Glutamatergic neuron (in vitro differentiated cells): ENCODE measurements at regions not wholly inside any gene's neighbourhood (a gene's known extent, or its start where the extent isn't known, plus 50 kb on each side); places are given as distances from the start of the nearest gene placed in this dataset.

Source experiments
- DNase-seq: peaks from one replicate; pipeline ENCODE4 v3.0.0; 2022
- H3K27ac Mint-ChIP-seq: one replicate; pipeline ENCODE4 v1.8.0; 2020; ENCODE audit warnings: mild to moderate bottlenecking, mixed read lengths, inconsistent platforms; ENCODE audit not compliant: unreplicated experiment
- H3K27me3 Mint-ChIP-seq: one replicate; pipeline ENCODE4 v1.8.0; 2020; ENCODE audit warnings: mild to moderate bottlenecking, moderate library complexity, mixed read lengths, inconsistent platforms; ENCODE audit not compliant: unreplicated experiment
- H3K36me3 Mint-ChIP-seq: one replicate; pipeline ENCODE4 v1.8.0; 2020; ENCODE audit warnings: mild to moderate bottlenecking, mixed read lengths, inconsistent platforms; ENCODE audit not compliant: unreplicated experiment
- H3K4me1 Mint-ChIP-seq: one replicate; pipeline ENCODE4 v1.8.0; 2020; ENCODE audit warnings: mild to moderate bottlenecking, low read depth, mixed read lengths, inconsistent platforms; ENCODE audit not compliant: unreplicated experiment
- H3K4me3 Mint-ChIP-seq: one replicate; pipeline ENCODE4 v1.8.0; 2020; ENCODE audit warnings: mild to moderate bottlenecking, mixed read lengths, inconsistent platforms; ENCODE audit not compliant: unreplicated experiment
- H3K9me3 Mint-ChIP-seq: one replicate; pipeline ENCODE4 v1.8.0; 2020; ENCODE audit warnings: mild to moderate bottlenecking, moderate library complexity, mixed read lengths, inconsistent platforms; ENCODE audit not compliant: unreplicated experiment
- CTCF ChIP-seq: fragments of 200-600 bp; sonication (generic); IDR thresholded peaks from one replicate; pipeline ENCODE4 v1.5.0; 2021; ENCODE audit not compliant: partially characterized antibody, unreplicated experiment

GRCh38 chr7:1357601-1358271 lies 101.5 kb downstream of the MICALL2 start:
- no peaks in the 10 kb centered on the region for H3K36me3 Mint-ChIP-seq

GRCh38 chr7:1358376-1359050 lies 100.8 kb downstream of the MICALL2 start:
- Mint-ChIP-seq H3K27ac (no peak overlapping the region), H3K9me3 (peaks cover 5% of the 10 kb centered on the region), H3K4me3 (no peak overlapping the region), H3K27me3 (peaks cover 5% of the 10 kb centered on the region), H3K4me1 (peaks cover 5% of the 10 kb centered on the region), H3K36me3 (no peaks in the 10 kb centered on the region)
- DNase-seq = no peak
- TF ChIP-seq CTCF = no peak

More at GRCh38 chr7:1357601-1358271, 101.5 kb downstream of the MICALL2 start:
- Mint-ChIP-seq H3K4me3 (no peak overlapping the region), H3K27me3 (peaks cover 5% of the 10 kb centered on the region), H3K9me3 (peaks cover 6% of the 10 kb centered on the region), H3K27ac (no peak overlapping the region), H3K4me1 (peaks cover 5% of the 10 kb centered on the region)
- peak; percentile 60 for DNase-seq
- TF ChIP-seq CTCF = no peak

GRCh38 chr7:1359051-1359400 lies 100.2 kb downstream of the MICALL2 start:
- H3K27me3 Mint-ChIP-seq = peaks cover 5% of the 10 kb centered on the region
- H3K9me3 Mint-ChIP-seq = peaks cover 7% of the 10 kb centered on the region
- peaks cover 5% of the 10 kb centered on the region for H3K4me1 Mint-ChIP-seq
- TF ChIP-seq CTCF = no peak
- H3K36me3 Mint-ChIP-seq = no peaks in the 10 kb centered on the region
- no peak overlapping the region for H3K27ac Mint-ChIP-seq
- H3K4me3 Mint-ChIP-seq = no peak overlapping the region
- no peak for DNase-seq

GRCh38 chr7:1359681-1360485 lies 99.4 kb downstream of the MICALL2 start:
- no peak overlapping the region for H3K4me3 Mint-ChIP-seq
- H3K27me3 Mint-ChIP-seq = peaks cover 5% of the 10 kb centered on the region
- DNase-seq = no peak
- peaks cover 7% of the 10 kb centered on the region for H3K4me1 Mint-ChIP-seq
- TF ChIP-seq CTCF = no peak
- H3K27ac Mint-ChIP-seq = no peak overlapping the region
- H3K9me3 Mint-ChIP-seq = peaks cover 7% of the 10 kb centered on the region
- H3K36me3 Mint-ChIP-seq = no peaks in the 10 kb centered on the region
